ENCODE measurements at regions not wholly inside any gene's neighbourhood (a gene's known extent, or its start where the extent isn't known, plus 50 kb on each side); places are given as distances from the start of the nearest gene placed in this dataset.

DNA sequence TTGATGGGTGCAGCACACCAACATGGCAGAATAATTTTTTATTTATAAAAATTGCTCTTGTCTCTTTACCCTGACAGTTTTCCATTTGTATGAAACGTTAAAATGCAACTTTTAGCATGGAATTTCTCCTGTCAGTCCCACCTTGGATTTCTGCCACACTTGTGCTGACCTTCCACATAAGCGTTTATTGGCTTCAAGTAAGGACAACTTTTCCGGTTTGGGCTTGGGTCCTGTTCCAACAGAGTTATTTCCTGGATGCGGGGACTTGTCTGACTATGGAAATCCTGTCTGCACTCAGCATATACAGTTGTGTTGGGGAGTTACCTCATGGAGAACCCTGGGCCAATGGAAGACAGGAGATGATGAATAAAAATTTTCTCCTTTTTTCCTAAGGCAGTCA lies 294.7 kb downstream of the NAF1 start:
- TF ChIP-seq, protein P1, sequence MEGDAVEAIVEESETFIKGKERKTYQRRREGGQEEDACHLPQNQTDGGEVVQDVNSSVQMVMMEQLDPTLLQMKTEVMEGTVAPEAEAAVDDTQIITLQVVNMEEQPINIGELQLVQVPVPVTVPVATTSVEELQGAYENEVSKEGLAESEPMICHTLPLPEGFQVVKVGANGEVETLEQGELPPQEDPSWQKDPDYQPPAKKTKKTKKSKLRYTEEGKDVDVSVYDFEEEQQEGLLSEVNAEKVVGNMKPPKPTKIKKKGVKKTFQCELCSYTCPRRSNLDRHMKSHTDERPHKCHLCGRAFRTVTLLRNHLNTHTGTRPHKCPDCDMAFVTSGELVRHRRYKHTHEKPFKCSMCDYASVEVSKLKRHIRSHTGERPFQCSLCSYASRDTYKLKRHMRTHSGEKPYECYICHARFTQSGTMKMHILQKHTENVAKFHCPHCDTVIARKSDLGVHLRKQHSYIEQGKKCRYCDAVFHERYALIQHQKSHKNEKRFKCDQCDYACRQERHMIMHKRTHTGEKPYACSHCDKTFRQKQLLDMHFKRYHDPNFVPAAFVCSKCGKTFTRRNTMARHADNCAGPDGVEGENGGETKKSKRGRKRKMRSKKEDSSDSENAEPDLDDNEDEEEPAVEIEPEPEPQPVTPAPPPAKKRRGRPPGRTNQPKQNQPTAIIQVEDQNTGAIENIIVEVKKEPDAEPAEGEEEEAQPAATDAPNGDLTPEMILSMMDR (IDR thresholded peaks at IDR 0.05; ENCODE audit: low read length) = no peak
- TF ChIP-seq EZH2 (optimal IDR thresholded peaks at IDR 0.05; ENCODE audit: low read depth, low read length) (no peak), EZH2phosphoT487 (IDR thresholded peaks at IDR 0.05; ENCODE audit: low read length) (no peak)
